ENCODE measurements at regions not wholly inside any gene's neighbourhood (a gene's known extent, or its start where the extent isn't known, plus 50 kb on each side); places are given as distances from the start of the nearest gene placed in this dataset.

GRCh38 chr17:70344386-70345060, 175.2 kb downstream of the KCNJ2 start:
- no peaks in the 10 kb centered on the region for H3K9me1 ChIP-seq (ENCODE audit: insufficient read depth, low read length)
- no peak overlapping the region for H2AFZ ChIP-seq (replicated peaks; ENCODE audit: low read length, poor library complexity)
- H2AK9ac ChIP-seq (replicated peaks; ENCODE audit: low read depth, low read length, poor library complexity), result no peak overlapping the region
- no peak overlapping the region for H2BK20ac ChIP-seq (ENCODE audit: low read depth, low read length)
- H3K4me2 ChIP-seq (ENCODE audit: low read depth, low read length), result peak overlapping the region; percentile 91
- no peaks in the 10 kb centered on the region for H3K27me3 ChIP-seq (ENCODE audit: control insufficient read depth, insufficient read depth, low read length)
- H3K27ac ChIP-seq (ENCODE audit: insufficient read depth, low read length), result no peak overlapping the region
- H4K8ac ChIP-seq (ENCODE audit: low read depth in 2 of 2, low read length in 2 of 2), result no peak overlapping the region
- no peak overlapping the region for H3K56ac ChIP-seq (ENCODE audit: extremely low read depth, insufficient read depth, low read length)
- peak; percentile 49 for ATAC-seq (ENCODE audit: low read depth)
- TF ChIP-seq USF2 (IDR thresholded peaks at IDR 0.05; ENCODE audit: low read depth, low read length) (no peak), MAZ (IDR thresholded peaks at IDR 0.05; ENCODE audit: borderline replicate concordance, low read depth, low read length) (no peak)
- BruUV-seq (replicated peaks), result no TSS peak
- DNase-seq, result peak; percentile 27
- H3K4me3 ChIP-seq (ENCODE audit: insufficient read depth, low read depth, low read length), result peak overlapping the region; percentile 45
- H3K36me3 ChIP-seq (ENCODE audit: control insufficient read depth, insufficient read depth, low read length), result no peaks in the 10 kb centered on the region
- no peak overlapping the region for H3K23ac ChIP-seq (ENCODE audit: low read depth, low read length)
- dilution Hi-C loops (cut with HindIII; ENCODE audit: low sequenced_read_pairs, unreplicated experiment), result no loop called here
- no peaks in the 10 kb centered on the region for H3K79me1 ChIP-seq (ENCODE audit: low read depth in 1 of 2, low read length in 2 of 2)
- H2BK120ac ChIP-seq (ENCODE audit: low read depth, low read length), result no peak overlapping the region
- intact Hi-C loops (cut with micrococcal nuclease), result no loop called here
- no peaks in the 10 kb centered on the region for H4K20me1 ChIP-seq (ENCODE audit: insufficient read depth, low read length)
- no peak overlapping the region for H3K9ac ChIP-seq (ENCODE audit: low read depth, low read length)
- ChIA-PET POLR2A (ENCODE audit: unreplicated experiment) (no interaction called here), CTCF (no interaction called here)
- no peak overlapping the region for H3K4ac ChIP-seq (ENCODE audit: low read depth, low read length)
- H4K5ac ChIP-seq (ENCODE audit: low read depth, low read length), result no peak overlapping the region
- H3K9me3 ChIP-seq (ENCODE audit: control insufficient read depth, insufficient read depth, low read length), result no peaks in the 10 kb centered on the region
- no peaks in the 10 kb centered on the region; the same call in 1 of the 2 replicates for H3K4me1 ChIP-seq (ENCODE audit: control insufficient read depth, insufficient read depth, low read length)
- no peak overlapping the region for H3K14ac ChIP-seq (replicated peaks; ENCODE audit: low read depth, low read length)
- no peak overlapping the region for H2BK15ac ChIP-seq (ENCODE audit: low read depth, low read length)
- no peak overlapping the region for H2AK5ac ChIP-seq (ENCODE audit: low read depth, low read length)
- H4K91ac ChIP-seq (ENCODE audit: insufficient read depth, low read depth, low read length), result no peak overlapping the region
- no peak overlapping the region for H2BK5ac ChIP-seq (ENCODE audit: low read depth, low read length, poor library complexity, severe bottlenecking)
- WGBS, 2 experiments (ENCODE audit: extremely low coverage in 2 of 2, insufficient read length in 1 of 2), result no CpG with 5 or more reads among the region's 6 CpGs
- no peak overlapping the region for H3K18ac ChIP-seq (ENCODE audit: low read depth, low read length)
- in situ Hi-C loops (cut with MboI; ENCODE audit: low sequenced_read_pairs), result no loop called here

All from IMR-90 (cell line).